ENCODE measurements at regions not wholly inside any gene's neighbourhood (a gene's known extent, or its start where the extent isn't known, plus 50 kb on each side); places are given as distances from the start of the nearest gene placed in this dataset.

DNA sequence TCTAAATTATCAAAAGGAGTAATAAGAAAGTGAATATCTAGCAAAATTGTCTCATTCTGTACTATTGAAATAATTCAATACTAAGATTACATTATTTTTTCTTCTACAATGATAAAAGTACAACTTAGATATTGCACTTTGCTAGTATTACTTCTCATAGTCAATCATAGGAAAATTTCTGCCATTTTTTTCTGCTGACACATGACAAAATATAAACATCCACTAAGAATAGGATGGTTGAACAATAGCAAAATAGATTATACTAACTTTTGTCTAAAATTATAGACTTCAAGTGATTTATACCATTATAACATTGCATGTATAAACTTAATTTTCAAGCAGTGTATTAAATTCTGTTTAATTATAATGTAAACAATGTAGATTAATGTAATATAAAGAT lies 540.2 kb downstream of the PDHA2 start:
- Histone ChIP-seq H3K4me1 (ENCODE audit: control insufficient read depth, insufficient read depth, low read length) (no peaks in the 10 kb centered on the region), H3K9me3 (ENCODE audit: control insufficient read depth, insufficient read depth, low read depth, low read length) (no peaks in the 10 kb centered on the region), H3K4me3 (ENCODE audit: low read depth in 2 of 2, low read length in 2 of 2) (no peak overlapping the region), H3K27ac (ENCODE audit: low read length) (no peak overlapping the region), H3K36me3 (ENCODE audit: control insufficient read depth, insufficient read depth, low read length) (no peaks in the 10 kb centered on the region), H3K27me3 (ENCODE audit: control insufficient read depth, insufficient read depth, low read length) (no peaks in the 10 kb centered on the region)
- no TSS peak for BruUV-seq (replicated peaks)
- intact Hi-C loops (cut with micrococcal nuclease; ENCODE audit: unreplicated experiment): no loop called here
- no peak for ATAC-seq
- ChIA-PET POLR2A (no interaction called here), CTCF (no interaction called here)
- no peak for TF ChIP-seq POLR2AphosphoS5 (IDR thresholded peaks at IDR 0.05; ENCODE audit: low read depth, low read length)
- TF ChIP-seq, protein P1, sequence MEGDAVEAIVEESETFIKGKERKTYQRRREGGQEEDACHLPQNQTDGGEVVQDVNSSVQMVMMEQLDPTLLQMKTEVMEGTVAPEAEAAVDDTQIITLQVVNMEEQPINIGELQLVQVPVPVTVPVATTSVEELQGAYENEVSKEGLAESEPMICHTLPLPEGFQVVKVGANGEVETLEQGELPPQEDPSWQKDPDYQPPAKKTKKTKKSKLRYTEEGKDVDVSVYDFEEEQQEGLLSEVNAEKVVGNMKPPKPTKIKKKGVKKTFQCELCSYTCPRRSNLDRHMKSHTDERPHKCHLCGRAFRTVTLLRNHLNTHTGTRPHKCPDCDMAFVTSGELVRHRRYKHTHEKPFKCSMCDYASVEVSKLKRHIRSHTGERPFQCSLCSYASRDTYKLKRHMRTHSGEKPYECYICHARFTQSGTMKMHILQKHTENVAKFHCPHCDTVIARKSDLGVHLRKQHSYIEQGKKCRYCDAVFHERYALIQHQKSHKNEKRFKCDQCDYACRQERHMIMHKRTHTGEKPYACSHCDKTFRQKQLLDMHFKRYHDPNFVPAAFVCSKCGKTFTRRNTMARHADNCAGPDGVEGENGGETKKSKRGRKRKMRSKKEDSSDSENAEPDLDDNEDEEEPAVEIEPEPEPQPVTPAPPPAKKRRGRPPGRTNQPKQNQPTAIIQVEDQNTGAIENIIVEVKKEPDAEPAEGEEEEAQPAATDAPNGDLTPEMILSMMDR (IDR thresholded peaks at IDR 0.05): no peak
- TF ChIP-seq REST (IDR thresholded peaks at IDR 0.05; ENCODE audit: insufficient read depth in 1 of 2, low read depth in 2 of 2, low read length in 1 of 2): no peak
- TF ChIP-seq TCF7L2 (IDR thresholded peaks at IDR 0.05; ENCODE audit: low read depth, low read length): no peak
- TF ChIP-seq SIN3A (IDR thresholded peaks at IDR 0.05; ENCODE audit: borderline replicate concordance, insufficient read depth, low read depth, low read length): no peak
- in situ Hi-C loops (cut with HindIII; ENCODE audit: low pct_unique_long_range_greater_than_20kb, low sequenced_read_pairs): no loop called here
- DNase-seq (ENCODE audit: low read depth, low spot score): no peak

DNA sequence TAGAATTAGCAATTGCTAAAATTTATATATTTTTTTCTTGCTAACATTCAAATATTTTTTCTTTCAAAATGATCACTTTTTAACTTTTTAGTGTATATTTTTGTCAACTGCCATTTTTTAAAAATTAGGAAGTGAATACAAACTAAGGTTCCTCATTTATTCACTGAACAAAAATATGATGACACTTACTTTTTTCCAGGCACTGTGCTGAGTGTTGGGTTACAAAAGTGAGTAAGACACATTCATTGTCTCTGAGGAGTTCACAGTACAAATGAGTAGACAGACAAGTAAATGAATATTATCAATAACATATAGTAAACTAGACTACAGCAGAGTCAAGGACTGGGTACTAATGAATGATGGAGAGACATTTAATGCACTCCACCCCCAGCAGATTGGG lies 543.5 kb downstream of the PDHA2 start:
- ATAC-seq (no peak), DNase-seq (ENCODE audit: low read depth, low spot score) (no peak)
- in situ Hi-C loops (cut with HindIII; ENCODE audit: low pct_unique_long_range_greater_than_20kb, low sequenced_read_pairs) (no loop called here), intact Hi-C loops (cut with micrococcal nuclease; ENCODE audit: unreplicated experiment) (no loop called here)
- H3K4me3 ChIP-seq (ENCODE audit: low read depth in 2 of 2, low read length in 2 of 2): no peak overlapping the region
- ChIA-PET CTCF (no interaction called here), POLR2A (no interaction called here)
- TF ChIP-seq TCF7L2 (IDR thresholded peaks at IDR 0.05; ENCODE audit: low read depth, low read length) (no peak), REST (IDR thresholded peaks at IDR 0.05; ENCODE audit: insufficient read depth in 1 of 2, low read depth in 2 of 2, low read length in 1 of 2) (no peak), SIN3A (IDR thresholded peaks at IDR 0.05; ENCODE audit: borderline replicate concordance, insufficient read depth, low read depth, low read length) (no peak), POLR2AphosphoS5 (IDR thresholded peaks at IDR 0.05; ENCODE audit: low read depth, low read length) (no peak)
- TF ChIP-seq, protein P1 (IDR thresholded peaks at IDR 0.05): no peak
- no peaks in the 10 kb centered on the region for H3K9me3 ChIP-seq (ENCODE audit: control insufficient read depth, insufficient read depth, low read depth, low read length)
- H3K27me3 ChIP-seq (ENCODE audit: control insufficient read depth, insufficient read depth, low read length): no peaks in the 10 kb centered on the region
- no peaks in the 10 kb centered on the region for H3K4me1 ChIP-seq (ENCODE audit: control insufficient read depth, insufficient read depth, low read length)
- H3K36me3 ChIP-seq (ENCODE audit: control insufficient read depth, insufficient read depth, low read length): no peaks in the 10 kb centered on the region
- H3K27ac ChIP-seq (ENCODE audit: low read length): no peak overlapping the region
- BruUV-seq (replicated peaks): no TSS peak

All from Panc1 (cell line).